GM21526 (cell line): ENCODE measurements at regions not wholly inside any gene's neighbourhood (a gene's known extent, or its start where the extent isn't known, plus 50 kb on each side); places are given as distances from the start of the nearest gene placed in this dataset.

Source experiments
- ATAC-seq: cut with Tn5 transposase; IDR thresholded peaks from one replicate; pipeline ENCODE4 v1.9.1; 2021; ENCODE audit warnings: moderate library complexity; ENCODE audit not compliant: unreplicated experiment, low FRiP score

GRCh38 chr2:105150231-105150630, 91.3 kb upstream of the GPR45 start:
- ATAC-seq = no peak

DNA sequence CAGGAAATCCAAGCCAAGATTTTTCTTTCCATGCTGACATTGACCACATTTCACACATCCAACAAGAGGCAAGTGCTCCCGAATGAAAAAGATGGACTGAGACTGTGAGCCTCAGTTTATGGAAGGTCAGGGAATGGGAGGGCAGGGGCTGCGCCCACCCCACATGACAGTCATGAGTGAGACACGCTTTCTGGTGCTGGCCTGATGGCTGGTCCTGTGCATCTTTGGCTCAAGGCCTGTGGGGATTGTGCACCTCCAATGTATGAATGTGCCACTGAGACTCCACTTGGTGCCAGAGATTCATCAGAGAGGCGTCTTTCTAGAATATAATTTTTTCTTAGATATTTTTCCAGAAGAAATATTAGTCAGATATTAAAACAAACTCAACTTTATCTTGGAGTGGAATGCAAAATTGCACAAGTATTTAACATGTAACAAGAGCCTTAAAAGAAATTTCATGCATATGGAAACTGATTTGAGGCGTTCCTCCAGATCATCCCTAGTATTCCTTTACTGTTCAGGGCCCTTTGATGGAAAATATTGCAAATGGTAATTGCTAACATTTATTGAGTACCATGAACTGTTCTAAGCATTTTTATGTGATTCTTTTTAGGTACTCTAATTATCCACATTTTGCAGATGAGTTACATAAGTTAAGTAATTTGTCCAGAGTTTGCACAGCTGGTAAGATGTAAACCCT, 87.3 kb upstream of the GPR45 start:
- ATAC-seq = no peak

DNA sequence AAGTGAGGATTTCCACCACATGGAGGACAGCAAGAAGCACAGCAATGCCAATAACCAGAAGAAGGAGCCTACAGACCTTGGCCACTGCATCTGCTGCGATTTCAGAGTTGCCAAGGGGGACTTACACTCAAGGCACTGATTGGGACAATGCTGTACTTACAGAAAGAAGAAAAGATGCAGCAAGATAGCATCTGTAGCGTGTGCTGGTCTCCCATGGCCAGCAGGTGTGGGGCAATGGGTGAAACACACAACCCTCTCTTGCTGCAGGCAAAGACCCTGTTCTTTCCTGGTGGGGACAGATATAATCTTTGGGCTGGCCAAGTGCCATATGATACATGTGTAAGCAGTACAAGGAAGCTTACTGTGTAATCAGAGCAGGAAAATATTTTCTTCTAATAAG, 85.4 kb upstream of the GPR45 start:
- ATAC-seq = no peak

DNA sequence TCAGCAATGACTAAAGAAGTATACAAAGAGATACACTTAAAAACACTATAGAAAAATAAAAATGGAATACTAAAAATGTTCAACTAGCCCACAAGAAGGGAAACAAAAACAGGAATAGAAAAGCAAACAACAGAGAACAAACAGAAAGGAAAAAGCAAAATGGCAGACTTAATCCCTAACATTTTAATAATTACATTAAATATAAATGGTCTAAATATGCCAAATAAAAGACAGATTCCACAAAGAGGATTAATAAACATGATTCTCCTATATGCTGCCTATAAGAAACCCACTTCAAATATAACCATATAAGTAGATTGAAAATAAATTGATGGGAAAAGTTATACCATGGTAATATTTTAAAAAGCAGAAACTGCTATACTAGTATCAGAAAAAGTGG, 83.5 kb upstream of the GPR45 start:
- no peak for ATAC-seq

DNA sequence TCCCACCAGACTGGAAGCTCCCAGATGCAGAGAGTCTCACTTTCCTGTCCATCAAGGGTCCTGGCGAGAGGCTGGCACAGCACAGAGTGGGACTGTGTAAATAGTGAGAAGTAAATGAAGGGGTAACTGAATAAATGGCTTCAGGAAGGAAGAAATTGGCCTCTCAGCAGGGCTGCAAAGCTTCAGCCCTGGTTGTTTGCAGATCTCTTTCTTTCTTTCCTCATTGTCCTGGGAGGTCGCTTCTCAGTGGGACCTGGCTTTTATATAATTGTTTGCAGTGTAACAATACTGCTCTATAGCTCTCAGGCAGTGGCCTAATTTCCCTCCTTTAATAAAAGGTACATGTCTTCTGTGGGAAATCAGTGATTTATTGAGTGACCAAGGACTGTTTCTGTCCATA, 74.9 kb upstream of the GPR45 start:
- ATAC-seq = no peak

GRCh38 chr2:105168543-105168942, 73.0 kb upstream of the GPR45 start:
- ATAC-seq = no peak

GRCh38 chr2:105175231-105175630, 66.3 kb upstream of the GPR45 start:
- ATAC-seq = no peak

DNA sequence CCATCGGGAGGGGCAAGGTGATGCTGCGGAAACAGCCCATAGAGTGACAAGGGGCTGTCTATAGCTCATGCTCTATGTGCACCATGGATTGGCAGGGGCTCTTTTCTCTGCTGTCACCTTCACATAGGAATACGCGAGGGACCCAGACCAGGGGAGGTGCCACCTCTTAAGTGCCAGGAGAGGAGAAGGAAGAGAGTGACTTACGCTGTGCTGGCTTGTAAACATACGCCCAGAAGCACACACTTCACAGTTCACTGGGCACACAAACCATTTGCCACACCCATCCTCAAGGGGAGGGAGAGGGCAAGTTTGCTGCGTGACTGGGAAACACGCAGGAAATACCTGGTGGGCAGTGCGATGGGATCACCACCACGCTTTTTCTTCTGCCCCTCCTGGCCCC, 65.1 kb upstream of the GPR45 start:
- ATAC-seq = no peak

DNA sequence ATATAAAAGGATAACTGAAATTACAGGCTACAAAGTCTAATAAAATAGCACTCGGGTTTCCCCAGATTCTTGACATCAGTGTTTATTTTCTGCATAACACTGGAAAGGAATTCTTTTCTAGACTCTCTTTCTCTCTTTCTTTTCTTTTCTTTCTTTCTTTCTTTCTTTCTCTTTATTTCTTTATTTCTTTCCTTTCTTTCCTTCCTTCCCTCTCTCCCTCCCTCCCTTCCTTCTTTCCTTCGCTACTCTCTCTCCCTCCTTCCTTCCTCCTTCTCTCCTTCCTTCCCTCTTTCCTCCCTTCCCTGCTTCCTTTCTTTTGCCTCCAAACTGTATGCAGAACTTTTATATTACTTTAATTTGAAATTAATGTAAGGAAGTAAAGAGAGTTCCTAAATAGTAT, 64.5 kb upstream of the GPR45 start:
- no peak for ATAC-seq

GRCh38 chr2:105177536-105178254, 63.8 kb upstream of the GPR45 start:
- ATAC-seq = no peak

GRCh38 chr2:105179469-105180372, 61.8 kb upstream of the GPR45 start:
- no peak for ATAC-seq

DNA sequence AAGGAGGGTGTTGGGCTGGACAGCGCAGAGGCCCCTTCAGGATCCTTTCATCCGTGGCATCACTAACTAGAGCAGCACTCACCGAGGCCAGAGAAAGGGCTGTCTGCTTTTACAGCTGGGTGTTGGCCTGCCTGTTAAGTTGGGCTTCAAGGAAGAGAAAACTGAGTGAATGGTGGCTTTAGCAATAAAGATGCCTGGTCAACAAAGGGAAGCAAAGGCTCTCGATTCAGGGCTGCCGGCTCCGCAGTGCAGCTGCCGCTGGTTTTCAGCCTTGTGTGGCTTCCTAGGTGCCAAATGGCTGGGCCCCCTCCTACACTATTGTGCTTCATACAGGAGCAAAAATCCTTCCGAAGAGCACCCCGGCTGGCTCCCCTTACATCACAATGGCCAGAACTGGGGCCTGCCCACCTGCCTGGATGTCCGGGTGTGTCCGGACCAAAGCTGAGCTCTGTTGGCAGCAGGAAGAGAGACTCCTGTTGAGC, 61.0 kb upstream of the GPR45 start:
- no peak for ATAC-seq

- ATAC-seq = no peak
Observed at GRCh38 chr2:105181282-105181681, 60.3 kb upstream of the GPR45 start.

GRCh38 chr2:105183555-105184323, 57.8 kb upstream of the GPR45 start:
- ATAC-seq = peak; percentile 77

DNA sequence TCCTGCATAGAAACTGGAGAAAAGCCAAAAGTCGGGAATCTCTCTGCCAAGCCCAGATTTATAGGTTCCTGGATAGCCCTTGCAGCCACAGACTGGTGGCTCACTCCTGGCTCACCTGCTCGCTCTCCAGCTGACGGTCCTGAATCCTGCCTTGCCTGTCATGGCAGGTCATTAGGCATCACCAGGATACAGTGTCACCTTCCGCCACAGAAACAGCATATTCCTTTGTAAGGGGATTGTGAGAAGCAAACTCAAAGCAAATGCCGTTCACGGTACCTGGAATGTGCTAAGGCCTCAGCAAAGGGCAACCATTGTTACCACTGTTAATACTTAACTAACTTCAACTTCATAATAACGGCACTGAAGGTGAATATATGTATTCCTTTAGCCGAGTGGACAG, 57.1 kb upstream of the GPR45 start:
- no peak for ATAC-seq

DNA sequence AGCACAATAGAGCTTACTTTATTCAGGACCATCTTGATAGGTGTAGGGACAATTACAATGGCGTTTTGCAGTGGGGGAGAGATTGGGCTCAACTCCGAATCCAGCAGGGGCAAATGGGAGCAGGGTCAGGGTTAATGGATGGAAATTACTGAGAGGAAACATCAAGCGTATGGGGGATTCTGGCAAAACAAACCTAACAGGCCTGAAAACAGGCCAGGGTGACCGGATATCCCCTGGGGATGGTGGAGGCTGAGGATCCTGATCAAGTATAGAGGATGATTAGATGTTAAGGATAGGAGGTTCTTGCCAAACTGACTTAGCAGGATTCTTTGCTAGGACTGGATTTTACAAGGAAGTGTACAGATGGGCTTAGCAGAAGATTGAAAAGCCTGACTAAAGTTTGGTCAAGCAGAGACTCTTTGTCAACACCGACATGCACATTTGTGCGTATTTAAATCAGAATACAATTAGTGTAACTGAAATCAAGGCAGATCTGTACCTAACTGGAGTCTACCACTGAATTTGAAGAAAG, 54.5 kb upstream of the GPR45 start:
- ATAC-seq = no peak

GRCh38 chr2:105187531-105187930, 54.0 kb upstream of the GPR45 start:
- ATAC-seq = no peak

- peak; percentile 65 for ATAC-seq
Observed at GRCh38 chr2:105188343-105188742, 53.2 kb upstream of the GPR45 start.
